HepG2 (cell line): ENCODE measurements at regions not wholly inside any gene's neighbourhood (a gene's known extent, or its start where the extent isn't known, plus 50 kb on each side); places are given as distances from the start of the nearest gene placed in this dataset.

Experiments
- ATAC-seq: fragments of 200-7000 bp; cut with Tn5 transposase; 3 replicates; pipeline ENCODE4 v1.9.1; 2020; ENCODE audit warnings: mild to moderate bottlenecking, moderate library complexity
- BruUV-seq: library from RNA; stranded (reverse); fragments of 400-500 nt; replicated peaks from 2 replicates; lab custom pipeline; 2021; lab: Mats Ljungman, UMichigan
- CTCF ChIA-PET: fragments of 300-600 bp; formaldehyde crosslinking; extraction: SDS; loops from one replicate; lab custom pipeline; 2021; ENCODE audit warnings: low total read pairs, inconsistent platforms, low intra/inter-chr PET ratio; lab: Yijun Ruan, JAX
- POLR2A ChIA-PET: fragments of 350-600 bp; sonication (Branson Sonifier 250); formaldehyde crosslinking; loops from one replicate; lab custom pipeline; 2020; ENCODE audit warnings: antibody characterized with exemption, inconsistent platforms; lab: Yijun Ruan, JAX
- DNase-seq: peaks from one replicate; pipeline ENCODE4 v3.0.0-alpha.2; 2015; ENCODE audit warnings: low spot score
- FAIRE-seq: peaks from 3 replicates; lab custom pipeline; 2011; peaks lifted over from hg19 to GRCh38; lab: Jason Lieb, UNC
- H2AFZ ChIP-seq: one replicate; pipeline ENCODE4 v1.6.1; 2011; ENCODE audit warnings: low read length, inconsistent platforms
- H3K27ac ChIP-seq: fragments of 300-600 bp; 3 replicates; pipeline ENCODE4 v1.8.0; 2011; ENCODE audit warnings: mixed run types, mild to moderate bottlenecking, mixed read lengths, low read length, inconsistent platforms; ENCODE audit not compliant: insufficient read depth; ENCODE audit errors: extremely low read length
- H3K27me3 ChIP-seq, 2 experiments: fragments of 200-600 bp in 1 of 2; 2 replicates in 1 of 2; 3 replicates in 1 of 2; pipeline versions ENCODE4 v1.6.0 to v1.8.0; 2011; ENCODE audit warnings: low read length in 2 of 2, mild to moderate bottlenecking in 2 of 2, moderate library complexity in 2 of 2, inconsistent platforms in 1 of 2; ENCODE audit not compliant: insufficient read depth in 2 of 2, control insufficient read depth in 1 of 2
- H3K36me3 ChIP-seq, 2 experiments: fragments of 200-600 bp in 1 of 2; replicated peaks in 1 of 2; 2 replicates in 1 of 2; 3 replicates in 1 of 2; pipeline versions ENCODE4 v1.5.1 to v1.8.0; 2011; ENCODE audit warnings: low read length in 2 of 2, inconsistent platforms in 1 of 2; ENCODE audit not compliant: insufficient read depth in 2 of 2, control insufficient read depth in 1 of 2
- H3K4me1 ChIP-seq: 2 replicates; pipeline ENCODE4 v1.5.1; 2012; ENCODE audit warnings: low read length, inconsistent platforms; ENCODE audit not compliant: insufficient read depth
- H3K4me2 ChIP-seq: 2 replicates; pipeline ENCODE4 v1.6.0; 2011; ENCODE audit warnings: low read depth, low read length, inconsistent platforms
- H3K4me3 ChIP-seq, 3 experiments: fragments of 200-600 bp in 1 of 3; sonication (generic), shearing (Covaris generic) in 1 of 3; replicated peaks in 1 of 3; 2 replicates each; pipeline ENCODE4 v1.5.1; 2011 to 2016; ENCODE audit warnings: low read length in 3 of 3, inconsistent platforms in 2 of 3, low read depth in 2 of 3, mild to moderate bottlenecking in 2 of 3, control low read depth in 1 of 3, mixed read lengths in 1 of 3; ENCODE audit not compliant: insufficient read depth in 1 of 3
- H3K79me2 ChIP-seq: one replicate; pipeline ENCODE4 v1.6.1; 2011; ENCODE audit warnings: low read length, inconsistent platforms; ENCODE audit not compliant: insufficient read depth
- H3K9ac ChIP-seq: 2 replicates; pipeline ENCODE4 v1.6.0; 2011; ENCODE audit warnings: mild to moderate bottlenecking, low read depth, low read length, inconsistent platforms; ENCODE audit not compliant: insufficient read depth
- H3K9me3 ChIP-seq: 2 replicates; pipeline ENCODE4 v1.5.1; 2012; ENCODE audit warnings: mild to moderate bottlenecking, low read length
- H4K20me1 ChIP-seq: 2 replicates; pipeline ENCODE4 v1.6.0; 2011; ENCODE audit warnings: inconsistent platforms, mild to moderate bottlenecking, low read length, moderate library complexity; ENCODE audit not compliant: insufficient read depth
- EED ChIP-seq: sonication (generic); formaldehyde crosslinking; IDR thresholded peaks from 2 replicates; pipeline ENCODE4 v1.5.0; 2020; ENCODE audit warnings: mild to moderate bottlenecking, missing genetic modification reagents
- FOXJ3 ChIP-seq: sonication (generic); formaldehyde crosslinking; IDR thresholded peaks from 2 replicates; pipeline ENCODE4 v1.4.0; 2020; ENCODE audit warnings: missing genetic modification reagents, mild to moderate bottlenecking, borderline replicate concordance
- GMEB2 ChIP-seq: IDR thresholded peaks from 2 replicates; pipeline ENCODE4 v1.6.1; 2016; ENCODE audit warnings: missing biosample characterization, missing genetic modification reagents, low read depth
- MEIS1 ChIP-seq: sonication (generic); formaldehyde crosslinking; IDR thresholded peaks from 2 replicates; pipeline ENCODE4 v1.9.0; 2021; ENCODE audit warnings: mild to moderate bottlenecking, missing genetic modification reagents, moderate library complexity, borderline replicate concordance
- NCOA5 ChIP-seq: sonication (generic); formaldehyde crosslinking; IDR thresholded peaks from 2 replicates; pipeline ENCODE4 v1.4.0; 2020; ENCODE audit warnings: missing genetic modification reagents
- NFRKB ChIP-seq: fragments of 450-650 bp; IDR thresholded peaks from 2 replicates; pipeline ENCODE4 v1.6.1; 2017
- POGK ChIP-seq: sonication (generic); formaldehyde crosslinking; conservative IDR thresholded peaks from 2 replicates; pipeline ENCODE4 v1.8.0; 2022; ENCODE audit warnings: mild to moderate bottlenecking, moderate library complexity, missing genetic modification reagents
- ZBTB8A ChIP-seq: sonication (generic); formaldehyde crosslinking; IDR thresholded peaks from 2 replicates; pipeline ENCODE4 v1.4.0; 2020; ENCODE audit warnings: mild to moderate bottlenecking, low read depth, missing genetic modification reagents, borderline replicate concordance
- ZFX ChIP-seq: sonication (generic); formaldehyde crosslinking; IDR thresholded peaks from 2 replicates; pipeline ENCODE4 v1.4.0; 2020; ENCODE audit warnings: mild to moderate bottlenecking, low read depth, missing genetic modification reagents, moderate library complexity
- ZNF841 ChIP-seq: sonication (generic); formaldehyde crosslinking; IDR thresholded peaks from 2 replicates; pipeline ENCODE4 v1.8.1; 2023; ENCODE audit warnings: missing genetic modification reagents, borderline replicate concordance
- WGBS: methylation state at CpG from one replicate; pipeline ENCODE4 v1.1.6; 2017; ENCODE audit warnings: low lambda C conversion rate; 5-methylcytosine and 5-hydroxymethylcytosine counted together
- in situ Hi-C: cut with HindIII; loops from 2 replicates; pipeline ENCODE4 v1.10.0; 2017; ENCODE audit warnings: low pct_unique_long_range_greater_than_20kb; ENCODE audit not compliant: extremely low pct_ligation_motif_present
- intact Hi-C: fragments of 100-400 bp; cut with micrococcal nuclease; formaldehyde crosslinking; loops from one replicate; pipeline ENCODE4 v1.10.0; 2022; ENCODE audit not compliant: unreplicated experiment

GRCh38 chr4:87901422-87901992 lies 68.7 kb downstream of the MEPE start:
- BruUV-seq, result no TSS peak

More at GRCh38 chr4:87901422-87901992, 68.7 kb downstream of the MEPE start:
- Histone ChIP-seq H4K20me1 (no peaks in the 10 kb centered on the region), H2AFZ (no peak overlapping the region), H3K27ac (no peak overlapping the region), H3K79me2 (no peaks in the 10 kb centered on the region), H3K4me3 (no peak overlapping the region), H3K9me3 (no peaks in the 10 kb centered on the region), H3K27me3 (no peaks in the 10 kb centered on the region), H3K36me3 (no peaks in the 10 kb centered on the region)
- FAIRE-seq, result no peak
- 91% methylated on average over 1 of the region's 1 CpG for WGBS
- ATAC-seq, result no peak
- CTCF ChIA-PET, result no interaction called here
- in situ Hi-C loops, result no loop called here
- POLR2A ChIA-PET, result no interaction called here
- no peak for TF ChIP-seq GMEB2
- no peak for TF ChIP-seq NFRKB
- TF ChIP-seq EED (CRISPR knock-in tag), result no peak
- TF ChIP-seq ZBTB8A (CRISPR knock-in tag), result no peak
- no peak for TF ChIP-seq NCOA5
- no peak for TF ChIP-seq FOXJ3 (CRISPR knock-in tag)
- no peak for TF ChIP-seq ZFX (CRISPR knock-in tag)
- no peak for TF ChIP-seq ZNF841 (CRISPR knock-in tag)
- no peak for TF ChIP-seq POGK
- TF ChIP-seq MEIS1 (CRISPR knock-in tag), result no peak
- TF ChIP-seq, all 625 proteins: peak for 0
- Histone ChIP-seq H3K4me2 (no peak overlapping the region), H3K9ac (no peak overlapping the region), H3K4me1 (peaks cover 5% of the 10 kb centered on the region; the same call in 1 of the 2 replicates)
- DNase-seq, result no peak
- intact Hi-C loops, result no loop called here
